Hepatocyte (in vitro differentiated cells): ENCODE measurements at regions not wholly inside any gene's neighbourhood (a gene's known extent, or its start where the extent isn't known, plus 50 kb on each side); places are given as distances from the start of the nearest gene placed in this dataset.

Source experiments
- EZH2 ChIP-seq: fragments of 200-600 bp; sonication (generic); IDR thresholded peaks from 2 replicates; pipeline ENCODE4 v1.6.1; 2016; ENCODE audit warnings: antibody characterized with exemption, mild to moderate bottlenecking, borderline replicate concordance
- EZH2phosphoT487 ChIP-seq: fragments of 200-600 bp; sonication (generic); IDR thresholded peaks from one replicate; pipeline ENCODE4 v1.6.1; 2018; ENCODE audit warnings: antibody characterized with exemption, mild to moderate bottlenecking, low read depth, moderate library complexity; ENCODE audit not compliant: unreplicated experiment, severe bottlenecking
- TF ChIP-seq, protein P1 (sequence below): fragments of 200-600 bp; sonication (generic); IDR thresholded peaks from 2 replicates; pipeline ENCODE4 v1.5.1; 2016; ENCODE audit warnings: antibody characterized with exemption, mild to moderate bottlenecking; ENCODE audit not compliant: poor library complexity

DNA sequence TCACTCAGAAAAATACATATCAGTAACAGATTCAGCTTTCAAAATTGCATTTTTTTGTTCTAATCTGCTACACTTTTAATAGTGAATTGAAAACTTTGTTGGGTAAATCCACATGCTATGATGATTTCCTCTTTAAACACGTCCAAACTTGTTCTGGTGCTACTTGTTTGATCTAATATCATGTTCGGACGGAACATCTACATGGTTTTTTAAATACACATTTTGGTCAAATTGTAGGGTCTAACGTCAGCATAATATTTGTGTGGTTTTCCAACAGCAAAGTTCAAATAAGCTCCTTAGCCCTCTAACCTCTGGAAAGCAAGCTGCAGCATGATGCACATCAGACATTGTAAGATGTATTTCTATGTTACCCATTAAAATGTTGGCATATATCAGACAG is 98.5 kb upstream of the OSTN start:
- TF ChIP-seq EZH2 (no peak), EZH2phosphoT487 (no peak)
- TF ChIP-seq, protein P1, sequence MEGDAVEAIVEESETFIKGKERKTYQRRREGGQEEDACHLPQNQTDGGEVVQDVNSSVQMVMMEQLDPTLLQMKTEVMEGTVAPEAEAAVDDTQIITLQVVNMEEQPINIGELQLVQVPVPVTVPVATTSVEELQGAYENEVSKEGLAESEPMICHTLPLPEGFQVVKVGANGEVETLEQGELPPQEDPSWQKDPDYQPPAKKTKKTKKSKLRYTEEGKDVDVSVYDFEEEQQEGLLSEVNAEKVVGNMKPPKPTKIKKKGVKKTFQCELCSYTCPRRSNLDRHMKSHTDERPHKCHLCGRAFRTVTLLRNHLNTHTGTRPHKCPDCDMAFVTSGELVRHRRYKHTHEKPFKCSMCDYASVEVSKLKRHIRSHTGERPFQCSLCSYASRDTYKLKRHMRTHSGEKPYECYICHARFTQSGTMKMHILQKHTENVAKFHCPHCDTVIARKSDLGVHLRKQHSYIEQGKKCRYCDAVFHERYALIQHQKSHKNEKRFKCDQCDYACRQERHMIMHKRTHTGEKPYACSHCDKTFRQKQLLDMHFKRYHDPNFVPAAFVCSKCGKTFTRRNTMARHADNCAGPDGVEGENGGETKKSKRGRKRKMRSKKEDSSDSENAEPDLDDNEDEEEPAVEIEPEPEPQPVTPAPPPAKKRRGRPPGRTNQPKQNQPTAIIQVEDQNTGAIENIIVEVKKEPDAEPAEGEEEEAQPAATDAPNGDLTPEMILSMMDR, result no peak
